Fibroblast of pulmonary artery (primary cell): ENCODE measurements at regions not wholly inside any gene's neighbourhood (a gene's known extent, or its start where the extent isn't known, plus 50 kb on each side); places are given as distances from the start of the nearest gene placed in this dataset.

ENCODE experiments used
- DNase-seq: peaks from one replicate; pipeline ENCODE4 v3.0.0-alpha.2; 2010; ENCODE audit warnings: low read depth
- H3K4me3 ChIP-seq: replicated peaks from 2 replicates; pipeline ENCODE4 v1.5.1; 2011; ENCODE audit warnings: low read depth, mild to moderate bottlenecking, control low read depth, low read length, moderate library complexity
- TF ChIP-seq, protein P1 (sequence below): IDR thresholded peaks from 2 replicates; pipeline ENCODE4 v1.5.1; 2011; ENCODE audit warnings: mild to moderate bottlenecking, control low read depth, low read length, inconsistent platforms; ENCODE audit errors: missing control alignments

DNA sequence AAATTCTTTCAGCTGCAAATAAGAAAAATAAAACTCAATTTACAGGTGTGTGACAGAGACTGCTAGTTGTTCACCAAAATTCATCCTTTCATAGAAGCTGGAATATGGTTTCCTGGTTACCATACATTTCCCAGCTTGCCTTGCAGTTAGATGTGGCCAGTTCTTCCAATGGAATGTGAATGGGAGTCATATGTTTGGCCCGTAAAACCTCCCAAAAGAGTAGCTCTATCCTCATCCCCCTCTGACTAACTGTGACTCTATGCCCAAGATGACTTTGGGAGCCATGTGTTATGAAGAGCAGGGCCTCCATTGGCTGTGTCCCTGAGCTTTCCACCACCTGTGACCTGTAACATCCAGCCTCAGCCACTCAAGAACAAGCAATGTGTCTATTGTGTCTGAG lies 90.6 kb upstream of the NGF start:
- peak; percentile 7 for DNase-seq
- H3K4me3 ChIP-seq: no peak overlapping the region
- TF ChIP-seq, protein P1, sequence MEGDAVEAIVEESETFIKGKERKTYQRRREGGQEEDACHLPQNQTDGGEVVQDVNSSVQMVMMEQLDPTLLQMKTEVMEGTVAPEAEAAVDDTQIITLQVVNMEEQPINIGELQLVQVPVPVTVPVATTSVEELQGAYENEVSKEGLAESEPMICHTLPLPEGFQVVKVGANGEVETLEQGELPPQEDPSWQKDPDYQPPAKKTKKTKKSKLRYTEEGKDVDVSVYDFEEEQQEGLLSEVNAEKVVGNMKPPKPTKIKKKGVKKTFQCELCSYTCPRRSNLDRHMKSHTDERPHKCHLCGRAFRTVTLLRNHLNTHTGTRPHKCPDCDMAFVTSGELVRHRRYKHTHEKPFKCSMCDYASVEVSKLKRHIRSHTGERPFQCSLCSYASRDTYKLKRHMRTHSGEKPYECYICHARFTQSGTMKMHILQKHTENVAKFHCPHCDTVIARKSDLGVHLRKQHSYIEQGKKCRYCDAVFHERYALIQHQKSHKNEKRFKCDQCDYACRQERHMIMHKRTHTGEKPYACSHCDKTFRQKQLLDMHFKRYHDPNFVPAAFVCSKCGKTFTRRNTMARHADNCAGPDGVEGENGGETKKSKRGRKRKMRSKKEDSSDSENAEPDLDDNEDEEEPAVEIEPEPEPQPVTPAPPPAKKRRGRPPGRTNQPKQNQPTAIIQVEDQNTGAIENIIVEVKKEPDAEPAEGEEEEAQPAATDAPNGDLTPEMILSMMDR: no peak

- TF ChIP-seq, protein P1: no peak
- H3K4me3 ChIP-seq: no peak overlapping the region
- DNase-seq: no peak
These were observed 90.2 kb upstream of the NGF start for GRCh38 chr1:115428256-115428655.

GRCh38 chr1:115426956-115427355 lies 88.9 kb upstream of the NGF start:
- TF ChIP-seq, protein P1: no peak
- peak; percentile 30 for DNase-seq
- no peak overlapping the region for H3K4me3 ChIP-seq

- TF ChIP-seq, protein P1: no peak
- DNase-seq: peak; percentile 93
- no peak overlapping the region for H3K4me3 ChIP-seq
These were observed 88.3 kb upstream of the NGF start for GRCh38 chr1:115426231-115426771.

GRCh38 chr1:115425442-115425841 lies 87.4 kb upstream of the NGF start:
- H3K4me3 ChIP-seq: no peak overlapping the region
- DNase-seq: no peak
- TF ChIP-seq, protein P1: no peak

- H3K4me3 ChIP-seq: no peak overlapping the region
- TF ChIP-seq, protein P1: no peak
- DNase-seq: no peak
These were observed 85.7 kb upstream of the NGF start for GRCh38 chr1:115423776-115424175.

DNA sequence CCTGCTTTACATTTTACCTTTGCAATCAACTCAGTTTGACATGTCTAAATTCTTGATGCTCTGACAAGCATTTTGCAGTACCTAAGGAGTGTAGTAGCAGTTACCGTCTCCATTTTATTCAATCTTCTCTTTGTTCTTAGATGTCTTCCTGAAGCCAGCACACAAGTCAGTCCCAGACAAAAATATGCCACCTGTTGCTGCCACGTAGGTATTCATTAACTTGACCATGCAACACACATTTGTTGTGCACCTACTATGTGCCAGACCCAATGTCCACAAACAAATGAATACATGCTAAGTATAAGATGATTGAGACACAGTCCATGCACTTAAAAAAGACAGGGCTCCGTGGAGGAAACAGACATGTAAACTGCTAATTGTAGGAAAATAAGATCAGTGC lies 81.5 kb upstream of the NGF start:
- DNase-seq: no peak
- H3K4me3 ChIP-seq: no peak overlapping the region
- TF ChIP-seq, protein P1: no peak
